ENCODE measurements at regions not wholly inside any gene's neighbourhood (a gene's known extent, or its start where the extent isn't known, plus 50 kb on each side); places are given as distances from the start of the nearest gene placed in this dataset.

- TF ChIP-seq CTCF (IDR thresholded peaks at IDR 0.05) = no peak
- no peak for TF ChIP-seq POLR2A (IDR thresholded peaks at IDR 0.05)
Observed at GRCh38 chr13:62747629-62748028, 1332.0 kb upstream of the PCDH20 start.
